ENCODE measurements at regions not wholly inside any gene's neighbourhood (a gene's known extent, or its start where the extent isn't known, plus 50 kb on each side); places are given as distances from the start of the nearest gene placed in this dataset.

- H4K91ac ChIP-seq (replicated peaks; ENCODE audit: insufficient read length, low read length): no peak overlapping the region
- H2BK20ac ChIP-seq (ENCODE audit: low read length): no peak overlapping the region
- no peak overlapping the region for H3K56ac ChIP-seq (replicated peaks; ENCODE audit: insufficient read length, low read depth, low read length)
- H3K27me3 ChIP-seq (replicated peaks in 1 of 4; ENCODE audit: control insufficient read depth in 3 of 4, extremely low read depth in 1 of 4, insufficient read depth in 3 of 4, low read length in 3 of 4): no peaks in the 10 kb centered on the region
- H3K36me3 ChIP-seq (ENCODE audit: control insufficient read depth in 2 of 4, insufficient read depth in 4 of 4, low read length in 3 of 4): no peaks in the 10 kb centered on the region
- no peak for DNase-seq (ENCODE audit: low read depth in 1 of 2, low spot score in 2 of 2)
- no peaks in the 10 kb centered on the region for H3K23me2 ChIP-seq (ENCODE audit: low read depth, low read length)
- H2AK5ac ChIP-seq (ENCODE audit: low read depth, low read length): no peak overlapping the region
- no peak overlapping the region for H3K4me3 ChIP-seq (ENCODE audit: extremely low read depth in 1 of 4, insufficient read depth in 2 of 4, low read depth in 3 of 4, low read length in 4 of 4)
- H3K23ac ChIP-seq (ENCODE audit: insufficient read length): no peak overlapping the region
- no peak overlapping the region for H3K9ac ChIP-seq (replicated peaks in 1 of 4; ENCODE audit: extremely low read depth in 1 of 4, low read depth in 3 of 4, low read length in 3 of 4)
- no peaks in the 10 kb centered on the region for H3K79me1 ChIP-seq (ENCODE audit: low read depth, low read length)
- TF ChIP-seq ZNF274 (IDR thresholded peaks at IDR 0.05; ENCODE audit: borderline replicate concordance, extremely low read depth, low read length) (no peak), EGR1 (IDR thresholded peaks at IDR 0.05; ENCODE audit: borderline replicate concordance, low read depth, low read length) (no peak), JUN (IDR thresholded peaks at IDR 0.05; ENCODE audit: low read depth, low read length) (no peak), TEAD4 (IDR thresholded peaks at IDR 0.05; ENCODE audit: low read depth, low read length) (no peak), PHF8 (conservative IDR thresholded peaks at IDR 0.05; ENCODE audit: low read depth, low read length) (no peak), POLR2AphosphoS5 (IDR thresholded peaks at IDR 0.05; ENCODE audit: low read depth, low read length) (no peak), EP300 (IDR thresholded peaks at IDR 0.05; ENCODE audit: borderline replicate concordance in 1 of 2, low read depth in 2 of 2, low read length in 2 of 2) (no peak), TBP (IDR thresholded peaks at IDR 0.05; ENCODE audit: low read depth, low read length) (no peak), SRF (IDR thresholded peaks at IDR 0.05; ENCODE audit: low read depth, low read length) (no peak), SP1 (IDR thresholded peaks at IDR 0.05; ENCODE audit: low read depth, low read length) (no peak), CEBPB (IDR thresholded peaks at IDR 0.05; ENCODE audit: low read depth, low read length) (no peak), MAFK (IDR thresholded peaks at IDR 0.05; ENCODE audit: low read depth, low read length) (no peak), POLR2A (IDR thresholded peaks at IDR 0.05; ENCODE audit: control extremely low read depth in 1 of 2, low read depth in 2 of 2, low read length in 2 of 2) (no peak), RFX5 (IDR thresholded peaks at IDR 0.05; ENCODE audit: borderline replicate concordance, low read depth, low read length) (no peak), MAX (IDR thresholded peaks at IDR 0.05) (no peak)
- H3K4ac ChIP-seq (replicated peaks; ENCODE audit: insufficient read length, low read depth, low read length): no peak overlapping the region
- H3K79me2 ChIP-seq (ENCODE audit: control insufficient read depth in 1 of 2, insufficient read depth in 2 of 2, low read length in 2 of 2): no peaks in the 10 kb centered on the region
- H4K8ac ChIP-seq (ENCODE audit: extremely low read depth, insufficient read depth, low read length): no peak overlapping the region
- no peak overlapping the region for H2BK12ac ChIP-seq (ENCODE audit: low read depth, low read length)
- no peak overlapping the region for H4K5ac ChIP-seq (ENCODE audit: insufficient read length, low read depth, low read length)
- no peak overlapping the region for H3K4me2 ChIP-seq (ENCODE audit: insufficient read depth in 1 of 2, low read depth in 2 of 2, low read length in 2 of 2)
- no peak for FAIRE-seq
- ChIA-PET CTCF (ENCODE audit: partially characterized antibody) (no interaction called here), POLR2A (ENCODE audit: partially characterized antibody) (no interaction called here)
- H4K20me1 ChIP-seq (replicated peaks in 1 of 2; ENCODE audit: control insufficient read depth in 1 of 2, insufficient read depth in 2 of 2, low read length in 2 of 2): no peaks in the 10 kb centered on the region
- H3K4me1 ChIP-seq (replicated peaks in 1 of 4; ENCODE audit: control insufficient read depth in 3 of 4, insufficient read depth in 4 of 4, low read length in 3 of 4): no peaks in the 10 kb centered on the region; a peak in 1 of 7 replicates
- no peak overlapping the region for H2BK5ac ChIP-seq (ENCODE audit: low read depth, low read length)
- no peaks in the 10 kb centered on the region; a peak in 2 of 4 replicates for H3K9me3 ChIP-seq (ENCODE audit: insufficient read depth in 2 of 2, low read depth in 1 of 2, low read length in 1 of 2)
- H3K18ac ChIP-seq (ENCODE audit: extremely low read depth, low read length): no peak overlapping the region
- no peak overlapping the region for H2BK120ac ChIP-seq (replicated peaks; ENCODE audit: low read depth, low read length)
- H2AFZ ChIP-seq (ENCODE audit: low read length): no peak overlapping the region
- no peak overlapping the region for H2BK15ac ChIP-seq (ENCODE audit: low read length)
- H3K14ac ChIP-seq (ENCODE audit: insufficient read length): no peak overlapping the region
- H3K27ac ChIP-seq (ENCODE audit: low read depth, low read length): no peak overlapping the region
Measured at GRCh38 chr12:83859021-83859420, 1053.6 kb downstream of the SLC6A15 start.

Measured in H1 (cell line).